ENCODE measurements at regions not wholly inside any gene's neighbourhood (a gene's known extent, or its start where the extent isn't known, plus 50 kb on each side); places are given as distances from the start of the nearest gene placed in this dataset.

DNA sequence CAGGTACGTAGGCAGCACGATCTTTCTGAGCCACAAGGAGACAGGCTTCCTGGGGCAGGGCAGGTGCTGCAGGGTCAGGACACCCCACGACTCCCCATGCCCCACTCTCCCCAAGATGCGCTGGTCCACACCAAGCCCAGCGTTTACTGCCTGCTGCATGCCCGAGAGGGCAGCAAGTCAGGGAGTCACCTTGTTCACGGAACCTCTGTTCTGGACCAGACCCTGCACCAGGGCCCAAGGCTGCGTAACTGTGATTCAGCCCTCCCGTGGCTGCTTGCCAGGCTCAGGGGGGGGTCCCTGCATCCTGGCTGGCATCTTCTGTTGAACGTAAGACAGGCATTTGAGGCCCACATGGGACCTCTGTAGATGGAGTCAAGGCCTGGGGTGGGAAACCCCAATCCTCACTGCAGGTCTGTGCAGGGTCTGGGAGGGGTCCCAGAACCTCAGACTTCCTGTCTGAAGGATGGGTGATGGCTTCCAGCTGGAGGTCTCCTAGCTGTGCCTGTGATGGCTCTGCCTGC lies 228.6 kb upstream of the RTL1 start:
- no peak overlapping the region for H3K27ac ChIP-seq (ENCODE audit: insufficient read depth, low read length)
- DNase-seq: no peak

More for the DNA sequence above, 228.6 kb upstream of the RTL1 start:
- no peak overlapping the region for H2BK120ac ChIP-seq (ENCODE audit: low read depth, low read length)
- no peak for ATAC-seq (ENCODE audit: low read depth)
- ChIA-PET CTCF (interaction anchor here (1.0 kb wide), 1 partner anchor 52 kb away, joined by 3 read pairs; no protein-coding TSS in a partner anchor), POLR2A (ENCODE audit: unreplicated experiment) (no interaction called here)
- H2BK5ac ChIP-seq (ENCODE audit: low read depth, low read length, poor library complexity, severe bottlenecking): no peak overlapping the region
- no peaks in the 10 kb centered on the region for H3K9me1 ChIP-seq (ENCODE audit: insufficient read depth, low read length)
- H2AK9ac ChIP-seq (replicated peaks; ENCODE audit: low read depth, low read length, poor library complexity): no peak overlapping the region
- no peak overlapping the region for H4K8ac ChIP-seq (ENCODE audit: low read depth in 2 of 2, low read length in 2 of 2)
- no peak overlapping the region for H4K91ac ChIP-seq (ENCODE audit: insufficient read depth, low read depth, low read length)
- no peak overlapping the region for H2AK5ac ChIP-seq (ENCODE audit: low read depth, low read length)
- no peak overlapping the region for H3K56ac ChIP-seq (ENCODE audit: extremely low read depth, insufficient read depth, low read length)
- H3K4me3 ChIP-seq (ENCODE audit: insufficient read depth, low read depth, low read length): no peak overlapping the region
- no peak overlapping the region for H3K4me2 ChIP-seq (ENCODE audit: low read depth, low read length)
- no TSS peak for BruUV-seq (replicated peaks)
- peaks cover 3% of the 10 kb centered on the region; the same call in 1 of the 2 replicates for H3K9me3 ChIP-seq (ENCODE audit: control insufficient read depth, insufficient read depth, low read length)
- no peak overlapping the region for H3K14ac ChIP-seq (replicated peaks; ENCODE audit: low read depth, low read length)
- in situ Hi-C loops (cut with MboI; ENCODE audit: low sequenced_read_pairs) (no loop called here), intact Hi-C loops (cut with micrococcal nuclease) (no loop called here), dilution Hi-C loops (cut with HindIII; ENCODE audit: low sequenced_read_pairs, unreplicated experiment) (no loop called here)
- no peak overlapping the region for H3K4ac ChIP-seq (ENCODE audit: low read depth, low read length)
- H2BK20ac ChIP-seq (ENCODE audit: low read depth, low read length): no peak overlapping the region
- no peaks in the 10 kb centered on the region for H3K4me1 ChIP-seq (ENCODE audit: control insufficient read depth, insufficient read depth, low read length)
- 81% methylated on average over 7 of the region's 10 CpGs; no CpG with 5 or more reads in 1 of the 2 experiments for WGBS, 2 experiments (ENCODE audit: extremely low coverage in 2 of 2, insufficient read length in 1 of 2)
- TF ChIP-seq RCOR1 (IDR thresholded peaks at IDR 0.05; ENCODE audit: insufficient replicate concordance, low read length) (no peak), MAFK (IDR thresholded peaks at IDR 0.05; ENCODE audit: low read depth, low read length) (no peak), FOS (IDR thresholded peaks at IDR 0.05; ENCODE audit: low read depth, low read length) (no peak), RFX5 (IDR thresholded peaks at IDR 0.05; ENCODE audit: low read depth, low read length) (no peak), RAD21 (IDR thresholded peaks at IDR 0.05; ENCODE audit: low read length) (no peak), MAZ (IDR thresholded peaks at IDR 0.05; ENCODE audit: borderline replicate concordance, low read depth, low read length) (no peak), CHD1 (IDR thresholded peaks at IDR 0.05; ENCODE audit: low read depth, low read length) (no peak), POLR2A (IDR thresholded peaks at IDR 0.05; ENCODE audit: low read depth, low read length) (no peak), BHLHE40 (IDR thresholded peaks at IDR 0.05; ENCODE audit: low read depth, low read length) (no peak), MXI1 (IDR thresholded peaks at IDR 0.05; ENCODE audit: borderline replicate concordance, low read depth, low read length) (no peak), CEBPB (IDR thresholded peaks at IDR 0.05; ENCODE audit: low read depth, low read length) (no peak), SMC3 (IDR thresholded peaks at IDR 0.05; ENCODE audit: low read depth, low read length) (no peak), NFE2L2 (IDR thresholded peaks at IDR 0.05; ENCODE audit: low read depth, low read length) (no peak)
- TF ChIP-seq, protein P1, sequence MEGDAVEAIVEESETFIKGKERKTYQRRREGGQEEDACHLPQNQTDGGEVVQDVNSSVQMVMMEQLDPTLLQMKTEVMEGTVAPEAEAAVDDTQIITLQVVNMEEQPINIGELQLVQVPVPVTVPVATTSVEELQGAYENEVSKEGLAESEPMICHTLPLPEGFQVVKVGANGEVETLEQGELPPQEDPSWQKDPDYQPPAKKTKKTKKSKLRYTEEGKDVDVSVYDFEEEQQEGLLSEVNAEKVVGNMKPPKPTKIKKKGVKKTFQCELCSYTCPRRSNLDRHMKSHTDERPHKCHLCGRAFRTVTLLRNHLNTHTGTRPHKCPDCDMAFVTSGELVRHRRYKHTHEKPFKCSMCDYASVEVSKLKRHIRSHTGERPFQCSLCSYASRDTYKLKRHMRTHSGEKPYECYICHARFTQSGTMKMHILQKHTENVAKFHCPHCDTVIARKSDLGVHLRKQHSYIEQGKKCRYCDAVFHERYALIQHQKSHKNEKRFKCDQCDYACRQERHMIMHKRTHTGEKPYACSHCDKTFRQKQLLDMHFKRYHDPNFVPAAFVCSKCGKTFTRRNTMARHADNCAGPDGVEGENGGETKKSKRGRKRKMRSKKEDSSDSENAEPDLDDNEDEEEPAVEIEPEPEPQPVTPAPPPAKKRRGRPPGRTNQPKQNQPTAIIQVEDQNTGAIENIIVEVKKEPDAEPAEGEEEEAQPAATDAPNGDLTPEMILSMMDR (conservative IDR thresholded peaks at IDR 0.05; ENCODE audit: low read depth, low read length): no peak
- TF ChIP-seq, protein P2, sequence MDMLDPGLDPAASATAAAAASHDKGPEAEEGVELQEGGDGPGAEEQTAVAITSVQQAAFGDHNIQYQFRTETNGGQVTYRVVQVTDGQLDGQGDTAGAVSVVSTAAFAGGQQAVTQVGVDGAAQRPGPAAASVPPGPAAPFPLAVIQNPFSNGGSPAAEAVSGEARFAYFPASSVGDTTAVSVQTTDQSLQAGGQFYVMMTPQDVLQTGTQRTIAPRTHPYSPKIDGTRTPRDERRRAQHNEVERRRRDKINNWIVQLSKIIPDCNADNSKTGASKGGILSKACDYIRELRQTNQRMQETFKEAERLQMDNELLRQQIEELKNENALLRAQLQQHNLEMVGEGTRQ (IDR thresholded peaks at IDR 0.05; ENCODE audit: low read depth, low read length): no peak
- TF ChIP-seq, protein P3, sequence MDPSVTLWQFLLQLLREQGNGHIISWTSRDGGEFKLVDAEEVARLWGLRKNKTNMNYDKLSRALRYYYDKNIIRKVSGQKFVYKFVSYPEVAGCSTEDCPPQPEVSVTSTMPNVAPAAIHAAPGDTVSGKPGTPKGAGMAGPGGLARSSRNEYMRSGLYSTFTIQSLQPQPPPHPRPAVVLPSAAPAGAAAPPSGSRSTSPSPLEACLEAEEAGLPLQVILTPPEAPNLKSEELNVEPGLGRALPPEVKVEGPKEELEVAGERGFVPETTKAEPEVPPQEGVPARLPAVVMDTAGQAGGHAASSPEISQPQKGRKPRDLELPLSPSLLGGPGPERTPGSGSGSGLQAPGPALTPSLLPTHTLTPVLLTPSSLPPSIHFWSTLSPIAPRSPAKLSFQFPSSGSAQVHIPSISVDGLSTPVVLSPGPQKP (IDR thresholded peaks at IDR 0.05; ENCODE audit: borderline replicate concordance, low read depth, low read length): no peak
- H3K18ac ChIP-seq (ENCODE audit: low read depth, low read length): no peak overlapping the region
- no peak overlapping the region for H4K5ac ChIP-seq (ENCODE audit: low read depth, low read length)
- H4K20me1 ChIP-seq (ENCODE audit: insufficient read depth, low read length): no peaks in the 10 kb centered on the region
- no peak overlapping the region for H3K9ac ChIP-seq (ENCODE audit: low read depth, low read length)
- H2AFZ ChIP-seq (replicated peaks; ENCODE audit: low read length, poor library complexity): no peak overlapping the region
- H3K23ac ChIP-seq (ENCODE audit: low read depth, low read length): no peak overlapping the region
- H2BK15ac ChIP-seq (ENCODE audit: low read depth, low read length): no peak overlapping the region
- H3K79me1 ChIP-seq (ENCODE audit: low read depth in 1 of 2, low read length in 2 of 2): no peaks in the 10 kb centered on the region
- H3K36me3 ChIP-seq (ENCODE audit: control insufficient read depth, insufficient read depth, low read length): no peaks in the 10 kb centered on the region
- peaks cover 21% of the 10 kb centered on the region for H3K27me3 ChIP-seq (ENCODE audit: control insufficient read depth, insufficient read depth, low read length)
